T47D (cell line): ENCODE measurements at regions not wholly inside any gene's neighbourhood (a gene's known extent, or its start where the extent isn't known, plus 50 kb on each side); places are given as distances from the start of the nearest gene placed in this dataset.

Experiments used
- DNase-seq, 2 experiments: peaks; one replicate each; pipeline versions ENCODE4 v3.0.0 to v3.0.0-alpha.2; 2011 to 2012; ENCODE audit warnings: low read depth in 1 of 2, low spot score in 1 of 2
- JUND ChIP-seq: IDR thresholded peaks from 2 replicates; pipeline ENCODE4 v1.6.1; 2012; ENCODE audit warnings: low read depth
- in situ Hi-C: cut with HindIII; loops from 2 replicates; pipeline ENCODE4 v1.10.0; 2016; ENCODE audit warnings: low sequenced_read_pairs, low pct_unique_long_range_greater_than_20kb

DNA sequence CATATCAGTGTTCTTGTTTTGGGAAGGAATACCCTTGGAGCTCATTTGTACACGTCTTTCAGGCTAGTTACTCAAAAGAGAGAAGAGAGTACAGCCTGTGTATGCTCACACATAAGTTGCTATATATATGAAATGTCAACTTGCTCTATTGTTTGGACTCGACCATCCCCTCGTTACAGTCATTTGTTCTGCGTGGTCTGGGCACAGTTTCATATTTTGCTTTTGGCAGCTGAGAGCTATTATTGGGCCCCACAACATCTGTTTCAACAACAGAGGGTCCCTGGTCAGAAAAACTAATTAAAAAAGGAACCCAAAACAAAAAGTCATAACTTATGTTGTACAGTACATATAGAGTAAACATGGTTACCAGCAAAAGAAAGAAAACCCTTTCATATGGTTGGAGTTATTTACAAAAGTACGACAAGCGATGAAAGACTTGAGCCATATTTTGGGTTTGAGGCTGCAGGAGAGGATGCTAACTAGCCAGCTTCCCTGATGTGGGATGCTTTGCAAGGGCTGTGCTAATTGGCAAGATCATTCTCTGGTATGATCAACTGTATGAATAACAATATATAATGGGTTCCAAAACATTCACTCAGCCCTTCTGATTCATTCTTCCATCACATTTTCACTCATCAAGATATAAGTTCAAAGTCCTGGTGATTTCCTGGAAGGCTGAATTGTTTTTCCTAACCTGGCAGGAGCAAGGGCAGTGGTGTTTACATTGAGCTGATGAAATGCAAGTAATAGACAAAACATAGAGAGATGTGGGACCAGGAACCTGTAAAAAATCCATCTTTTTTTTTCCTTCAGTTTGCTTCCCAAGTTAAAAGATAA lies 137.9 kb downstream of the RPS12 start:
- in situ Hi-C loops: no loop called here
- no peak for DNase-seq
- no peak for TF ChIP-seq JUND

GRCh38 chr6:132952986-132953385 lies 138.6 kb downstream of the RPS12 start:
- DNase-seq: no peak
- no peak for TF ChIP-seq JUND
- in situ Hi-C loops: no loop called here

- TF ChIP-seq JUND: no peak
- in situ Hi-C loops: no loop called here
- no peak for DNase-seq
Measured at GRCh38 chr6:132954222-132954621, 139.9 kb downstream of the RPS12 start.

DNA sequence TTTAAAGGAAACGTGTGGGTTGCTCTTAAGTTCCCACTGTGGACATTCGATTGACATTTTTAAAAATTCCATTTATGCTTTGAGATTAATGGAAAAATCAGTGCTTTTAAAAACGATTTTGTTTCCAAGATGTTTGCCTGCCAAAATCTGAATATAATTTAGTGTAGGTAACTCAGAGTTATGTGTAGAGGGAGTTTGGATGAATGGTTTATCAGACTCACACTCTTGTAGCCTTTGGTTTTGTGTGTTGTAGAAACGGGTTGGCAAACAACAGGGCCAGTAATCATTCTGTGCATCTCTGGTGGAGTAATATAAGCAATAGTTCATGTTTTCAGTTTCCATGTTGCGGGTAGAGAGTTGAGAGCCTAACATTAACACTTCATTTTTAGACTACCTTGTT lies 140.6 kb downstream of the RPS12 start:
- no peak for TF ChIP-seq JUND
- in situ Hi-C loops: no loop called here
- DNase-seq: no peak

DNA sequence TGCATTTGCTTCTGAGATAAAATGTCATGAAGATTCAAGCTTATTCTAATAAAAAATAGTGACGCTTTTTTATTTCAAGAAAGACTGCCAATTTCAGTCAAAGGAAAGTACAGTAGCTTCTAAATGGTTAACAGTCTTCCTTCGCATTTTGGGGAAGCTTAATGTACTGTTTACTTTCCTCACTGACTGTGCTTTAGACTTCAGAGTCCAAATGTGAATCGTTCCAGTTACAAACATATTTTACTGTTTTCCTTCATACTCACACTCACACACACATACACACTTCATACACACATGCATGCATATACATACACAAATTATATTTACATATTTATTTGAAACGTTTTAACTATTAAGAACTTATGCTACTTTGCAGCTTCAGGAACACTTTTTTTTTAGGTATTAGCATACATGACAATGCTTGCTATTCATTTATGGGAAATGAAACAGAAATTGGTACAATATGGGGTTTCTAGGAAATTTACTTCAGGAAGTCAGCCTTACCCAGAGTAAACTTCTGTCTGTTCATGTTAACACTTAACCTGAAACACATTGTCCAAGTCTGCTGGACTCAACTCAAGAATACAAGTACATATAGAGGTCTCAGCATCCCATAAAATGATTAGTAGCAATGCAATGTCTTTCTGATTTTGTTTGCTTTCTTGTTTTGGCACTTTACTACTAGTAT lies 145.4 kb downstream of the RPS12 start:
- DNase-seq: peak in 1 of 2 experiments; percentile 12
- no peak for TF ChIP-seq JUND

GRCh38 chr6:132960720-132961119 lies 146.4 kb downstream of the RPS12 start:
- peak; percentile 14; the same call in 1 of the 2 replicates for TF ChIP-seq JUND
- in situ Hi-C loops: no loop called here
- peak; percentile 11 to 93 for DNase-seq

More for the DNA sequence above, 145.4 kb downstream of the RPS12 start:
- in situ Hi-C loops: no loop called here

DNA sequence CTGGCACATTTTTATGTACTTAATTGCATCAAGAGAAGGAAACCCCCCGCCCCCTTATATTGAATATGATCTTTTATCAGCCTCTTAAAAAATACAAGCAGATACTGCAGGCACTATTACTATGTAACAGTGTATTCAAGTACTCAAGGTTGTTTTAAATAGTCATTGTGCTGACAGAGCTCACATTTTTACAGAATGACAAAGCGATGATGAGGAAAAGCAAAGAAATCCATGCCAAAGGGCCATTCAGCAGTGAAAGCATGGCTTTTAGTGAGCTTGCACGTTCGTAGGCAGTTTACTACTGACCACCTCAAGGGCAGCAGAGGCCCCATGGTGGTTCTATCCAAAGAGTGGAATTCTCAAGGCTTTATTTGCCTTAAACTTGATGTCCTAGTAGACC lies 146.8 kb downstream of the RPS12 start:
- 0 out of 2 replicates have a peak, but pooled peaks have one; percentile 1 for TF ChIP-seq JUND
- DNase-seq: peak in 1 of 2 experiments; percentile 33
- in situ Hi-C loops: no loop called here

- peak in 1 of 2 experiments; percentile 10 for DNase-seq
- no peak for TF ChIP-seq JUND
- in situ Hi-C loops: no loop called here
Measured at GRCh38 chr6:132961610-132962009, 147.2 kb downstream of the RPS12 start.

DNA sequence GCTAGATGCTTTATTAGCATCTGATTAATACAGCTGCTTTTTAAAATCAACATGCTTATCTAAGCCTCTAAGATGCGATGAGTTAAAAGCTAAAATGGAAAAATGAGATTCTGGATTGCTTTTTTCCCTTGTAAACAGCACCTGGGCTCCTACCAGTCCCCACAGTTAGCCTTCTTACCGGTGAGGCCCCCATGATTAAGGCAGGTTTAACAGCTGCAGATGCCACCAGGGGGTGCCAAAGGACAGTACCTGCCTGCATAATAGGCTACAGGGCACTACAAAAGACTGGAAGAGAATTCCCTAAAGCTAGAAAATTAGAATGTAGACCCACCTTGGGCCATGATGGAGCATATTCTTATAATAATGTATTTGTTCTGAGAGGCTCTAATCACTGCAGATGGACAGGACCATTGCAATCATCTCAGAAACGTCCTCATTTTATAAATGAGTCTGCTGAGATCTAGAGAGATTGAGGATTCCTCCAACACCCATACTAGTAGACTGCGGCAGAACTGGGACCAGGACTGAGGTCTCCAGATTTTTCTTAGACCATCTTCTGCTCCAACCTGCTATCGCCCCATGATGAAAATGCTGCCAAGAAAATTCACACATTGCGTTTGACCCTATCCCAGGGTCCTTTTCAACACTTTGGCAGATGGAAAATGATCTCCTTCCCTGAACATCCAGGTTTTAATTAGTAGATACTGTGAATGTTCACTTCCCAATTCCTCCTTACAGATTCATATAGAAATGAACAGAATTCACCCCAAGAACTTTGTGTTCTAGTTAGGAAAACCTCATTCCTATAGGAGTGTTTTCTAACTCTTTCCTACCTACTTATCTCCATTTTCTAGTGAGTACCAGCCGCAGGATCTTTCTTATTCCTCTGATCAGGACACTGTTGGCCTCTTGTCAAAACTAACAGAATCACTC lies 148.8 kb downstream of the RPS12 start:
- TF ChIP-seq JUND: no peak
- DNase-seq: peak; percentile 20 to 72
- in situ Hi-C loops: no loop called here

- in situ Hi-C loops: no loop called here
- DNase-seq: no peak
- TF ChIP-seq JUND: no peak
Measured at GRCh38 chr6:132964101-132964867, 149.9 kb downstream of the RPS12 start.

DNA sequence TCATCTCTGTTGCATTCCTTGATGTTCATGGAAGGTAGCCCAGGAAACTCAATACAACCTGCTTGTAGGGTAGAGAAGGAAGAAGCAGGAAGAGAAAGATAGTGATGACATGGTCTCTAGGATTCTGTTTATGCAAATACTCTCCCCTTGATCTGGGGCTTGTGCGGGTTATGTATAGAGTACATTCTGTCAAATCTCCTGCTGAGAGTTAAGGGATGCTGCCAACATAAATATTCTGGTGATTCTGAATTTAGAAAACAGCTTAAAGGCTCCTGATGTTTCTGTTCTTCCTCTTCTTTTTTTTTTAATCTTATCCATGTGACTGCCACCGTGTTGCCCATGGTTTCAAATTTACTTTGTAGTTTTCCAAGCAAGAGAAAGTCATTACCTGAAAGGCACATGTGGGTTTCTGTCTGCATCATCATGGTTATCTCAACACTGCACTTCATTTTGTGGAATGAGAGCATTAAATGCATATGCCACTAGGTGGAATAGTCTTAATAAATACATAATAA lies 150.6 kb downstream of the RPS12 start:
- in situ Hi-C loops: no loop called here
- TF ChIP-seq JUND: no peak
- no peak for DNase-seq
